CD4-positive, alpha-beta T cell (primary cell): ENCODE measurements at regions not wholly inside any gene's neighbourhood (a gene's known extent, or its start where the extent isn't known, plus 50 kb on each side); places are given as distances from the start of the nearest gene placed in this dataset.

Experiments
- ATAC-seq: fragments of 200-7000 bp; cut with Tn5 transposase; one replicate; pipeline ENCODE4 v1.10.0; 2022; ENCODE audit warnings: mild to moderate bottlenecking; ENCODE audit not compliant: poor library complexity
- CTCF ChIA-PET: fragments of 350-600 bp; sonication (Branson Sonifier 250); formaldehyde crosslinking; loops from one replicate; lab custom pipeline; 2021; ENCODE audit warnings: antibody characterized with exemption, inconsistent platforms; lab: Charles Lee
- POLR2A ChIA-PET: fragments of 350-600 bp; sonication (Branson Sonifier 250); formaldehyde crosslinking; loops from one replicate; lab custom pipeline; 2021; ENCODE audit warnings: antibody characterized with exemption, inconsistent platforms; lab: Charles Lee
- DNase-seq, 14 experiments: peaks; one replicate each; pipeline ENCODE4 v3.0.0-alpha.2; 2013 to 2020; ENCODE audit warnings: mixed read lengths in 2 of 14
- H3K27ac ChIP-seq, 2 donors: one replicate each; pipeline versions ENCODE4 v1.5.1 to v1.7.0; 2013; ENCODE audit warnings: low read length in 2 of 2, low read depth in 1 of 2, mild to moderate bottlenecking in 1 of 2
- H3K27me3 ChIP-seq, 2 experiments: 1 replicate in 1 of 2; 2 replicates in 1 of 2; pipeline versions ENCODE4 v1.6.1 to v1.7.0; 2013; ENCODE audit warnings: low read length in 2 of 2, control low read depth in 1 of 2, mild to moderate bottlenecking in 1 of 2, moderate library complexity in 1 of 2; ENCODE audit not compliant: insufficient read depth in 2 of 2, control insufficient read depth in 1 of 2
- H3K36me3 ChIP-seq: one replicate; pipeline ENCODE4 v1.6.1; 2013; ENCODE audit warnings: low read length, control low read depth; ENCODE audit not compliant: insufficient read depth
- H3K4me1 ChIP-seq: one replicate; pipeline ENCODE4 v1.6.1; 2013; ENCODE audit warnings: low read length, control low read depth; ENCODE audit not compliant: insufficient read depth
- H3K4me3 ChIP-seq: one replicate; pipeline ENCODE4 v1.5.1; 2013; ENCODE audit warnings: mild to moderate bottlenecking, low read length, moderate library complexity
- H3K9me3 ChIP-seq, 2 experiments: 1 replicate in 1 of 2; 2 replicates in 1 of 2; pipeline versions ENCODE4 v1.6.1 to v1.7.0; 2013; ENCODE audit warnings: low read length in 2 of 2, mild to moderate bottlenecking in 2 of 2, control low read depth in 1 of 2, moderate library complexity in 1 of 2; ENCODE audit not compliant: control insufficient read depth in 1 of 2, insufficient read depth in 1 of 2
- H3K27ac Mint-ChIP-seq: one replicate; pipeline ENCODE4 v1.8.0; 2020; ENCODE audit warnings: mixed read lengths
- H3K27me3 Mint-ChIP-seq: one replicate; pipeline ENCODE4 v1.8.0; 2021; ENCODE audit warnings: mixed read lengths
- H3K36me3 Mint-ChIP-seq: one replicate; pipeline ENCODE4 v1.8.0; 2021; ENCODE audit warnings: low read depth, mixed read lengths
- H3K4me1 Mint-ChIP-seq: one replicate; pipeline ENCODE4 v1.8.0; 2021; ENCODE audit warnings: low read depth, mixed read lengths
- H3K4me3 Mint-ChIP-seq: one replicate; pipeline ENCODE4 v1.8.0; 2020; ENCODE audit warnings: mild to moderate bottlenecking, mixed read lengths
- H3K9me3 Mint-ChIP-seq: one replicate; pipeline ENCODE4 v1.8.0; 2020; ENCODE audit warnings: mixed read lengths
- intact Hi-C, 2 experiments: fragments of 100-400 bp; cut with DNase I in 1 of 2; cut with micrococcal nuclease in 1 of 2; formaldehyde crosslinking; loops; one replicate each; pipeline versions ENCODE4 v1.15.1 to v1.9.0; 2023 to 2025; cut with DNase I, micrococcal nuclease
- TF ChIP-seq, protein P1 (sequence below): fragments of 200-600 bp; IDR thresholded peaks from one replicate; pipeline ENCODE4 v1.8.0; 2022; ENCODE audit warnings: antibody characterized with exemption, mild to moderate bottlenecking

DNA sequence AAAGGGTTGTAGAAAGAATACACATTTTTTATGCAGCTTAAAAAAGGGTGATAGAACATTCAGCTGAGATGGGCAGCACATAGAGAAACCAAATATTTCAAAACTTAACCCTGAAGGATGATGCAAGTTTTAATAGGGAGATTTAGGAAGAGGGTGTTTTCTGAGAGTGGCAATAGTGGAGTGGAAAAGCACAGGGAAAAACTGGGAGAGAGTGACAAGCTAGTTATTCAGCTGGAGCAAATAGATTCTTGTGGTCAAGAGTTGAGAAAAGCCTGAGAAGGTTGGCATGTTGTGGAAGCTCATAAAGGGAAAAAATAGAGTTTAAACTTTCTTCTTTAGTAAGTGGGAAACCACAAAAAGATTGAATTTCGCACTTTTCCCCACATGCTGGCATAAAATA, 359.6 kb upstream of the PITX2 start:
- H3K4me3 Mint-ChIP-seq: no peak overlapping the region
- CTCF ChIA-PET: no interaction called here

DNA sequence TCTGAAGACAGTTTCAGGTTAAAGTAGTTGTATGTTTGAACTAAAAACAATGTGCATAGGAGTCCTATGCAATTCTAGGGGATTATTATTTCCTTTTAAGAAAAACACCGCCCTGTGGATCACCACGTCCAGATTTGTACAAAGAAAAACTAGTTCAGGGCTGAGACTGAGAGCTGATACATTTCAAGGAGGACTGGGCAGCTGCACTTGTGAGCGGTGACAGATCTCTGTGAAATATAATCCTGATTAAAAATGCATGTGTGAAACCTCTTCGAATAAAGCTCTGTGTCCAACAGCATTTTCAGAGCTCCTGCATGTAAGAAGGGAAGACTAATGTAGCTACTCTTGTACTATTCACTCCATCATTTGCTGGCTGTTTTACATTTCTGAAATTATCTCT, 365.8 kb upstream of the PITX2 start:
- no peaks in the 10 kb centered on the region for H3K4me1 ChIP-seq
- no peaks in the 10 kb centered on the region for H3K36me3 ChIP-seq
- H3K27ac Mint-ChIP-seq: no peak overlapping the region
- intact Hi-C loops: no loop called here
- TF ChIP-seq, protein P1, sequence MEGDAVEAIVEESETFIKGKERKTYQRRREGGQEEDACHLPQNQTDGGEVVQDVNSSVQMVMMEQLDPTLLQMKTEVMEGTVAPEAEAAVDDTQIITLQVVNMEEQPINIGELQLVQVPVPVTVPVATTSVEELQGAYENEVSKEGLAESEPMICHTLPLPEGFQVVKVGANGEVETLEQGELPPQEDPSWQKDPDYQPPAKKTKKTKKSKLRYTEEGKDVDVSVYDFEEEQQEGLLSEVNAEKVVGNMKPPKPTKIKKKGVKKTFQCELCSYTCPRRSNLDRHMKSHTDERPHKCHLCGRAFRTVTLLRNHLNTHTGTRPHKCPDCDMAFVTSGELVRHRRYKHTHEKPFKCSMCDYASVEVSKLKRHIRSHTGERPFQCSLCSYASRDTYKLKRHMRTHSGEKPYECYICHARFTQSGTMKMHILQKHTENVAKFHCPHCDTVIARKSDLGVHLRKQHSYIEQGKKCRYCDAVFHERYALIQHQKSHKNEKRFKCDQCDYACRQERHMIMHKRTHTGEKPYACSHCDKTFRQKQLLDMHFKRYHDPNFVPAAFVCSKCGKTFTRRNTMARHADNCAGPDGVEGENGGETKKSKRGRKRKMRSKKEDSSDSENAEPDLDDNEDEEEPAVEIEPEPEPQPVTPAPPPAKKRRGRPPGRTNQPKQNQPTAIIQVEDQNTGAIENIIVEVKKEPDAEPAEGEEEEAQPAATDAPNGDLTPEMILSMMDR: no peak
- no peaks in the 10 kb centered on the region for H3K36me3 Mint-ChIP-seq
- H3K4me1 Mint-ChIP-seq: no peaks in the 10 kb centered on the region
- CTCF ChIA-PET: no interaction called here
- no peaks in the 10 kb centered on the region for H3K27me3 Mint-ChIP-seq
- no peak overlapping the region for H3K27ac ChIP-seq
- no peak overlapping the region for H3K4me3 Mint-ChIP-seq
- H3K27me3 ChIP-seq: no peaks in the 10 kb centered on the region
- H3K9me3 Mint-ChIP-seq: no peaks in the 10 kb centered on the region
- no peak for ATAC-seq
- no peak for DNase-seq
- H3K4me3 ChIP-seq: no peak overlapping the region
- POLR2A ChIA-PET: no interaction called here
- H3K9me3 ChIP-seq: no peaks in the 10 kb centered on the region

More for the DNA sequence above, 359.6 kb upstream of the PITX2 start:
- intact Hi-C loops: no loop called here
- no peaks in the 10 kb centered on the region for H3K27me3 Mint-ChIP-seq
- no peak overlapping the region for H3K4me3 ChIP-seq
- H3K9me3 Mint-ChIP-seq: peaks cover 5% of the 10 kb centered on the region
- TF ChIP-seq, protein P1: no peak
- no peaks in the 10 kb centered on the region for H3K36me3 Mint-ChIP-seq
- DNase-seq (no peak), ATAC-seq (no peak)
- H3K4me1 Mint-ChIP-seq: no peaks in the 10 kb centered on the region
- H3K9me3 ChIP-seq: no peaks in the 10 kb centered on the region
- H3K27ac ChIP-seq: no peak overlapping the region
- H3K4me1 ChIP-seq: no peaks in the 10 kb centered on the region
- no peaks in the 10 kb centered on the region for H3K36me3 ChIP-seq
- POLR2A ChIA-PET: no interaction called here
- H3K27ac Mint-ChIP-seq: no peak overlapping the region
- no peaks in the 10 kb centered on the region for H3K27me3 ChIP-seq

DNA sequence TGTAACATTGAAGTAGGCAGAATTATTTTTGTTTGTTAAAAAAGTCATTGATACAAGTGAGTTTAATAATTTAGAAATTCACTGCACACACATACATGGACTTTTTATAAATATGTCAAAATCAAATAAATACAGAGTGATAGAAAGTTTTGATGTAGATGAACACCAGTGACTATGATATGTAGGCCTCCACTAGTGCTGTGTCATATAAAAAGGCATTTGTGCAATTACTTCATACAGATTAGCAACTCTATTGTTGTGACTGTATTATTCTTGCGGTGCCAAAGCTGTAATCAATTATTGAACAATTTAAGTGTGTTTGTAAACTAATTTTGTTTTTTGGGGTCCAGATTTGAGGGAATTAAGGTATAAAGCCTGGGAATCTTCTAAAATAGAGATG, 366.2 kb upstream of the PITX2 start:
- ATAC-seq: no peak

More for the DNA sequence above, 366.2 kb upstream of the PITX2 start:
- intact Hi-C loops: no loop called here
- no peak overlapping the region for H3K27ac ChIP-seq
- ChIA-PET POLR2A (no interaction called here), CTCF (no interaction called here)
- no peaks in the 10 kb centered on the region for H3K27me3 Mint-ChIP-seq
- H3K36me3 ChIP-seq: no peaks in the 10 kb centered on the region
- no peak overlapping the region for H3K4me3 ChIP-seq
- no peak overlapping the region for H3K27ac Mint-ChIP-seq
- TF ChIP-seq, protein P1: no peak
- no peak for DNase-seq
- no peaks in the 10 kb centered on the region for H3K27me3 ChIP-seq
- H3K4me1 ChIP-seq: no peaks in the 10 kb centered on the region
- H3K4me3 Mint-ChIP-seq: no peak overlapping the region
- H3K36me3 Mint-ChIP-seq: no peaks in the 10 kb centered on the region
- H3K4me1 Mint-ChIP-seq: no peaks in the 10 kb centered on the region
- no peaks in the 10 kb centered on the region for H3K9me3 ChIP-seq
- H3K9me3 Mint-ChIP-seq: no peaks in the 10 kb centered on the region
